ENCODE measurements at regions not wholly inside any gene's neighbourhood (a gene's known extent, or its start where the extent isn't known, plus 50 kb on each side); places are given as distances from the start of the nearest gene placed in this dataset.

DNA sequence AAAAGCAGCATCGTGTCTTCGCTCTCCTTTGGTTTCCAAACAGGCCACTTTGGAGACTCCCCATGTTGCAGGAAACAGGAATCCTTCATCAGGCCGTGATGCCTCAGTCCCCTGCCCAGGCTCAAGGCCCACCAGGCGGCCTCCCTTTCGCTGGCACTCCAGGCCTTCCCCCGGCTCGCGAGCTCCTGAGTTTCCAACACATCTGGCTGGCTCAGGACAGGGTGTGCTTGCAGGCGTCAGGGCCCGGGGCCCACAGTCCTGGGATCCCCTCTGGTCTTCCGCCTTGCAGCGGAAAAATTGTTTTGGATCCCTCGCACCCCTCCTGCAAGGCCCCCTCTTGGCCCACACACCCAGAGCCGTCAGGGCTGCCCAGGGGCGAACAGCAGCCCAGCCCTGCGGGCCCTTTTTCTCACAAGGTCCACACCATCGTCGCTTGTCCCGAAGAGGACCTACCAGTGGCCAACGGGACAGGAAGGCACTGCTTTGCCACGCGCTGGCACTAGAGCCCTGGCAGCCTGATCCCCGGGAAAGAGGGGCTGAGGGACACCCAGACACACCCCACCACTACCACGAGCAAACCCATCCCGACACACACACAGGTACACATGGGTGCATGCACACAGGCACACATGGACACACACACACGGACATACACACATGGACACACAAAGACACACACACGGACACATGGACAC, 1930.9 kb upstream of the DEFB115 start:
- no peaks in the 10 kb centered on the region for H3K4me1 ChIP-seq (ENCODE audit: control insufficient read depth, insufficient read depth, low read length)
- H4K20me1 ChIP-seq (ENCODE audit: control insufficient read depth, insufficient read depth): no peaks in the 10 kb centered on the region
- in situ Hi-C loops (cut with MboI): no loop called here
- TF ChIP-seq CBX5 (IDR thresholded peaks at IDR 0.05; ENCODE audit: low read depth): no peak
- no peak for TF ChIP-seq TCF12 (IDR thresholded peaks at IDR 0.05; ENCODE audit: low read depth, low read length)
- no peak for TF ChIP-seq POU2F2 (IDR thresholded peaks at IDR 0.05; ENCODE audit: borderline replicate concordance, low read depth, low read length)
- TF ChIP-seq ZSCAN29 (IDR thresholded peaks at IDR 0.05): no peak
- TF ChIP-seq SP1 (IDR thresholded peaks at IDR 0.05; ENCODE audit: low read depth, low read length): no peak
- no peak for TF ChIP-seq E2F8 (IDR thresholded peaks at IDR 0.05; ENCODE audit: low read depth, partially characterized antibody)
- TF ChIP-seq NFXL1 (IDR thresholded peaks at IDR 0.05; ENCODE audit: borderline replicate concordance): no peak
- no peak for TF ChIP-seq ZZZ3 (IDR thresholded peaks at IDR 0.05; ENCODE audit: control insufficient read depth, insufficient read length, low read depth)
- no peak for TF ChIP-seq HDGF (IDR thresholded peaks at IDR 0.05)
- no peak for TF ChIP-seq EED (IDR thresholded peaks at IDR 0.05; ENCODE audit: low read depth)
- no peak for TF ChIP-seq YY1 (IDR thresholded peaks at IDR 0.05; ENCODE audit: low read depth, low read length)
- TF ChIP-seq CUX1 (IDR thresholded peaks at IDR 0.05; ENCODE audit: insufficient replicate concordance, low read depth, low read length): no peak
- no peak for TF ChIP-seq RELA (IDR thresholded peaks at IDR 0.05; ENCODE audit: borderline replicate concordance, partially characterized antibody)
- no peak for TF ChIP-seq TCF7 (IDR thresholded peaks at IDR 0.05; ENCODE audit: borderline replicate concordance)
- no peak for TF ChIP-seq BCL11A (IDR thresholded peaks at IDR 0.05; ENCODE audit: low read depth, low read length)
- no peak for TF ChIP-seq BRCA1 (IDR thresholded peaks at IDR 0.05; ENCODE audit: low read depth, low read length)
- TF ChIP-seq EGR1 (IDR thresholded peaks at IDR 0.05; ENCODE audit: borderline replicate concordance in 1 of 2, low read depth in 2 of 2, low read length in 2 of 2): no peak
- no peak for TF ChIP-seq STAT1 (conservative IDR thresholded peaks at IDR 0.05)
- H3K27me3 ChIP-seq (replicated peaks in 1 of 2; ENCODE audit: control insufficient read depth in 2 of 2, insufficient read depth in 2 of 2, low read length in 1 of 2): no peaks in the 10 kb centered on the region
- H3K4me3 ChIP-seq: no peak overlapping the region
- intact Hi-C loops (cut with micrococcal nuclease; ENCODE audit: unreplicated experiment): no loop called here
- H3K9ac ChIP-seq (ENCODE audit: control insufficient read depth, insufficient read depth, low read length): no peak overlapping the region
- ChIA-PET POLR2A (no interaction called here), CTCF (no interaction called here), RAD21 (ENCODE audit: unreplicated experiment) (no interaction called here), SMC1A (ENCODE audit: uncharacterized antibody, unreplicated experiment) (no interaction called here)
- BruUV-seq (replicated peaks): no TSS peak
- DNase-seq (ENCODE audit: low read depth, low spot score) (no peak), FAIRE-seq (no peak), ATAC-seq (no peak)
- H3K79me2 ChIP-seq (ENCODE audit: control insufficient read depth, insufficient read depth, low read length): no peaks in the 10 kb centered on the region
- no peak overlapping the region for H2AFZ ChIP-seq (ENCODE audit: control insufficient read depth, low read depth, low read length)
- no peak overlapping the region for H3K4me2 ChIP-seq (ENCODE audit: control insufficient read depth, insufficient read depth)
- WGBS (ENCODE audit: insufficient coverage, insufficient replicate concordance, low lambda C conversion rate, missing lambda C conversion rate): 45% methylated on average over 27 of the region's 27 CpGs
- H3K27ac ChIP-seq (ENCODE audit: control insufficient read depth, insufficient read depth): no peak overlapping the region
- no peaks in the 10 kb centered on the region for H3K36me3 ChIP-seq (ENCODE audit: control insufficient read depth in 2 of 2, insufficient read depth in 2 of 2, low read length in 1 of 2)
- H3K9me3 ChIP-seq (replicated peaks; ENCODE audit: control insufficient read depth, insufficient read depth, low read length): no peaks in the 10 kb centered on the region; the same call in 1 of the 3 replicates

Measured in GM12878 (cell line).